HEK293 (cell line): ENCODE measurements at regions not wholly inside any gene's neighbourhood (a gene's known extent, or its start where the extent isn't known, plus 50 kb on each side); places are given as distances from the start of the nearest gene placed in this dataset.

ENCODE experiments used
- YY1 ChIP-seq: fragments of 450-650 bp; formaldehyde crosslinking; IDR thresholded peaks from 2 replicates; pipeline ENCODE4 v1.5.1; 2018; ENCODE audit warnings: missing biosample characterization, missing genetic modification characterization
- ZNF138 ChIP-seq: fragments of 450-650 bp; formaldehyde crosslinking; IDR thresholded peaks from 2 replicates; pipeline ENCODE4 v1.5.1; 2016; ENCODE audit warnings: missing biosample characterization, missing genetic modification characterization, borderline replicate concordance

- no peak for TF ChIP-seq YY1
- TF ChIP-seq ZNF138 (tag by site-specific recombination), result no peak
Measured at GRCh38 chr5:92505145-92505544, 1075.9 kb downstream of the NR2F1-AS1 start.
